ENCODE measurements at regions not wholly inside any gene's neighbourhood (a gene's known extent, or its start where the extent isn't known, plus 50 kb on each side); places are given as distances from the start of the nearest gene placed in this dataset.

- no peak overlapping the region for H3K4me3 Mint-ChIP-seq
- no peak for TF ChIP-seq CTCF (conservative IDR thresholded peaks at IDR 0.05)
- H3K4ac ChIP-seq (ENCODE audit: low read depth, low read length): no peak overlapping the region
- no peaks in the 10 kb centered on the region for H3K4me1 ChIP-seq (ENCODE audit: insufficient read depth, low read length)
- no CpG with 5 or more reads among the region's 4 CpGs for WGBS (ENCODE audit: extremely low coverage, insufficient read length, low lambda C conversion rate)
- no peak overlapping the region for H3K18ac ChIP-seq (ENCODE audit: insufficient read length, low read depth, low read length)
- DNase-seq: no peak
- H2BK20ac ChIP-seq (ENCODE audit: low read depth, low read length, poor library complexity, severe bottlenecking): no peak overlapping the region
- H4K8ac ChIP-seq (replicated peaks; ENCODE audit: insufficient read length, low read depth, low read length): no peak overlapping the region
- H2AFZ ChIP-seq (ENCODE audit: low read length): no peak overlapping the region
- no peak overlapping the region for H3K9ac ChIP-seq (ENCODE audit: extremely low read depth, insufficient read length, low read length)
- no peak overlapping the region for H3K27ac Mint-ChIP-seq
- no peak overlapping the region for H2AK5ac ChIP-seq (ENCODE audit: insufficient read length, low read length)
- H3K36me3 Mint-ChIP-seq (ENCODE audit: insufficient read depth in 1 of 3, low read depth in 3 of 3): peaks cover 2 to 9% (median 8%) of the 10 kb centered on the region in 3 experiments; a peak in 5 of 7 replicates
- no peak overlapping the region for H4K5ac ChIP-seq (ENCODE audit: insufficient read length, low read depth, low read length)
- H4K91ac ChIP-seq (ENCODE audit: insufficient read length, low read depth, low read length): no peak overlapping the region
- no peaks in the 10 kb centered on the region for H3K79me2 ChIP-seq (ENCODE audit: insufficient read depth, low read length)
- no peak overlapping the region for H2BK12ac ChIP-seq (ENCODE audit: insufficient read length, low read depth, low read length)
- no peak overlapping the region for H3K4me2 ChIP-seq (ENCODE audit: insufficient read depth, insufficient read length, low read length)
- no peak overlapping the region for H3K23ac ChIP-seq (ENCODE audit: insufficient read length, low read depth, low read length)
- no peak overlapping the region for H2BK15ac ChIP-seq (ENCODE audit: low read depth, low read length)
- no peaks in the 10 kb centered on the region for H3K27me3 ChIP-seq (ENCODE audit: insufficient read depth, low read length)
- H3K9me3 ChIP-seq (ENCODE audit: control insufficient read depth, low read depth, low read length): no peaks in the 10 kb centered on the region
- H3K79me1 ChIP-seq (ENCODE audit: insufficient read depth, low read depth, low read length, poor library complexity, severe bottlenecking): no peaks in the 10 kb centered on the region
- H3K14ac ChIP-seq (ENCODE audit: insufficient read depth, low read length): no peak overlapping the region
- no peaks in the 10 kb centered on the region for H3K23me2 ChIP-seq (ENCODE audit: insufficient read length, low read depth, low read length, poor library complexity, severe bottlenecking)
- H3K9me3 Mint-ChIP-seq: peaks cover 14 to 16% of the 10 kb centered on the region in 2 experiments
- peaks cover 4% of the 10 kb centered on the region for H3K27me3 Mint-ChIP-seq (ENCODE audit: low read depth)
- H3K56ac ChIP-seq (ENCODE audit: insufficient read length, low read depth, low read length): no peak overlapping the region
- no peak overlapping the region for H3K27ac ChIP-seq (ENCODE audit: insufficient read length, low read depth, low read length)
- H2BK120ac ChIP-seq (ENCODE audit: low read depth, low read length, poor library complexity, severe bottlenecking): no peak overlapping the region
- H3T11ph ChIP-seq (ENCODE audit: low read length): no peak overlapping the region
- peaks cover 9 to 11% of the 10 kb centered on the region in 2 experiments for H3K4me1 Mint-ChIP-seq
- H4K20me1 ChIP-seq (ENCODE audit: control insufficient read depth, insufficient read depth, insufficient read length): no peaks in the 10 kb centered on the region
- no peak overlapping the region for H2BK5ac ChIP-seq (ENCODE audit: insufficient read length, low read length)
Observed at GRCh38 chr2:234802071-234802844, 149.6 kb upstream of the SH3BP4 start.
